OCI-LY7 (cell line): ENCODE measurements at regions not wholly inside any gene's neighbourhood (a gene's known extent, or its start where the extent isn't known, plus 50 kb on each side); places are given as distances from the start of the nearest gene placed in this dataset.
"Not testable (repeated sequence)": the region's sequence is repeated elsewhere in the genome, so short reads cannot be mapped to it uniquely, and the experiment has no call there.

Experiments used
- BruUV-seq: library from RNA; stranded (reverse); fragments of 400-500 nt; replicated peaks from 2 replicates; lab custom pipeline; 2021; lab: Mats Ljungman, UMichigan
- CTCF ChIA-PET: fragments of 300-600 bp; sonication (Branson Sonifier 250); formaldehyde crosslinking; loops from one replicate; lab custom pipeline; 2022; ENCODE audit warnings: antibody characterized with exemption; ENCODE audit not compliant: unreplicated experiment; lab: Charles Lee
- POLR2A ChIA-PET: fragments of 300-600 bp; sonication (Branson Sonifier 250); formaldehyde crosslinking; loops from one replicate; lab custom pipeline; 2022; ENCODE audit warnings: antibody characterized with exemption; lab: Charles Lee
- DNase-seq: peaks from one replicate; pipeline ENCODE4 v3.0.0-alpha.2; 2015; ENCODE audit warnings: low spot score
- H2AFZ ChIP-seq: fragments of 200-600 bp; sonication (generic), shearing (Covaris generic); 2 replicates; pipeline ENCODE4 v1.6.1; 2014; ENCODE audit warnings: mild to moderate bottlenecking, antibody characterized with exemption, low read length, moderate library complexity
- H3K27ac ChIP-seq: fragments of 200-600 bp; sonication (generic); 2 replicates; pipeline ENCODE4 v1.5.1; 2014; ENCODE audit warnings: mixed run types, low read depth, mild to moderate bottlenecking, moderate library complexity, low read length, inconsistent platforms; ENCODE audit not compliant: poor library complexity, severe bottlenecking
- H3K36me3 ChIP-seq: fragments of 200-600 bp; sonication (generic); 2 replicates; pipeline ENCODE4 v1.6.1; 2014; ENCODE audit warnings: mild to moderate bottlenecking, antibody characterized with exemption, low read length, moderate library complexity, mixed read lengths; ENCODE audit not compliant: insufficient read depth
- H3K4me1 ChIP-seq: fragments of 200-600 bp; sonication (generic); 2 replicates; pipeline ENCODE4 v1.5.1; 2014; ENCODE audit warnings: mild to moderate bottlenecking, low read length; ENCODE audit not compliant: insufficient read depth, poor library complexity, severe bottlenecking
- H3K4me2 ChIP-seq: fragments of 200-600 bp; sonication (generic); 2 replicates; pipeline ENCODE4 v1.6.1; 2014; ENCODE audit warnings: mild to moderate bottlenecking, low read length
- H3K4me3 ChIP-seq: fragments of 200-600 bp; sonication (generic); 2 replicates; pipeline ENCODE4 v1.5.1; 2014; ENCODE audit warnings: mild to moderate bottlenecking, low read depth, low read length; ENCODE audit not compliant: poor library complexity, severe bottlenecking
- H3K79me2 ChIP-seq: fragments of 200-600 bp; sonication (generic); 2 replicates; pipeline ENCODE4 v1.6.1; 2016; ENCODE audit warnings: low read depth, mild to moderate bottlenecking, low read length, moderate library complexity, mixed read lengths; ENCODE audit not compliant: insufficient read depth
- H3K9me2 ChIP-seq: fragments of 200-600 bp; sonication (generic); 2 replicates; pipeline ENCODE4 v1.6.1; 2016; ENCODE audit warnings: mild to moderate bottlenecking, low read length, mixed read lengths; ENCODE audit not compliant: insufficient read depth
- H3K9me3 ChIP-seq: fragments of 200-600 bp; sonication (generic); 2 replicates; pipeline ENCODE4 v1.6.1; 2014; ENCODE audit warnings: mild to moderate bottlenecking, mixed run types, low read length, mixed read lengths
- H4K20me1 ChIP-seq: fragments of 200-600 bp; sonication (generic); 2 replicates; pipeline ENCODE4 v1.6.1; 2014; ENCODE audit warnings: mild to moderate bottlenecking, antibody characterized with exemption, low read length, moderate library complexity, mixed read lengths; ENCODE audit not compliant: insufficient read depth
- EZH2phosphoT487 ChIP-seq: fragments of 200-600 bp; sonication (generic); IDR thresholded peaks from 2 replicates; pipeline ENCODE4 v1.6.1; 2018; ENCODE audit warnings: low read depth, borderline replicate concordance, mild to moderate bottlenecking, mixed run types, antibody characterized with exemption, low read length, moderate library complexity, mixed read lengths
- intact Hi-C: fragments of 100-400 bp; cut with micrococcal nuclease; formaldehyde crosslinking; loops from one replicate; pipeline ENCODE4 v1.10.0; 2022; ENCODE audit not compliant: unreplicated experiment
- TF ChIP-seq, protein P1 (sequence below): fragments of 200-600 bp; sonication (generic); conservative IDR thresholded peaks from 2 replicates; pipeline ENCODE4 v1.5.1; 2014; ENCODE audit warnings: mild to moderate bottlenecking, antibody characterized with exemption, low read length, moderate library complexity, mixed read lengths

DNA sequence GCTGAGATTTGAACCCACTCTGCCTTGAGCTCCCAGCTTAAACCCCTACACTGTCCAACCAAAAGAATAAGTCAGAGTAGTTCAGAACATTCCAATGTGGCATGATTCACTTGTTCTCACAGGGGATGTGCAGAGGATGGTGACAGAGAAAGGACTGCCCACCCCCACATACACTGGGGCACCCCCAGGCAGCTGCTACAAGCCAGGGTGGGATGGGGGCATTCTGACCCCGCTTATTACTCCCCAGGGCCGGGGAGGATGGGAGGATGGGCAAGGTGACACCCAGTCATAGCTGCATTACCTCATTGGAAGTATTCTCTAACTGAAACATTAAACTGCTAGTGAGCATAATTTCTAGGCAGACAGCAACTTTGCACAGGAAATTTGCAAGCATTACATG, 126.0 kb upstream of the PRR20G start:
- POLR2A ChIA-PET = no interaction called here
- TF ChIP-seq, protein P1, sequence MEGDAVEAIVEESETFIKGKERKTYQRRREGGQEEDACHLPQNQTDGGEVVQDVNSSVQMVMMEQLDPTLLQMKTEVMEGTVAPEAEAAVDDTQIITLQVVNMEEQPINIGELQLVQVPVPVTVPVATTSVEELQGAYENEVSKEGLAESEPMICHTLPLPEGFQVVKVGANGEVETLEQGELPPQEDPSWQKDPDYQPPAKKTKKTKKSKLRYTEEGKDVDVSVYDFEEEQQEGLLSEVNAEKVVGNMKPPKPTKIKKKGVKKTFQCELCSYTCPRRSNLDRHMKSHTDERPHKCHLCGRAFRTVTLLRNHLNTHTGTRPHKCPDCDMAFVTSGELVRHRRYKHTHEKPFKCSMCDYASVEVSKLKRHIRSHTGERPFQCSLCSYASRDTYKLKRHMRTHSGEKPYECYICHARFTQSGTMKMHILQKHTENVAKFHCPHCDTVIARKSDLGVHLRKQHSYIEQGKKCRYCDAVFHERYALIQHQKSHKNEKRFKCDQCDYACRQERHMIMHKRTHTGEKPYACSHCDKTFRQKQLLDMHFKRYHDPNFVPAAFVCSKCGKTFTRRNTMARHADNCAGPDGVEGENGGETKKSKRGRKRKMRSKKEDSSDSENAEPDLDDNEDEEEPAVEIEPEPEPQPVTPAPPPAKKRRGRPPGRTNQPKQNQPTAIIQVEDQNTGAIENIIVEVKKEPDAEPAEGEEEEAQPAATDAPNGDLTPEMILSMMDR = no peak
- TF ChIP-seq EZH2phosphoT487 = no peak
- Histone ChIP-seq H3K27ac (no peak overlapping the region), H3K79me2 (no peaks in the 10 kb centered on the region), H3K4me1 (no peaks in the 10 kb centered on the region), H3K9me3 (no peaks in the 10 kb centered on the region), H2AFZ (no peak overlapping the region), H3K4me2 (no peak overlapping the region), H3K4me3 (no peak overlapping the region), H4K20me1 (no peaks in the 10 kb centered on the region), H3K36me3 (no peaks in the 10 kb centered on the region), H3K9me2 (no peaks in the 10 kb centered on the region)
- intact Hi-C loops = no loop called here
- CTCF ChIA-PET = no interaction called here
- BruUV-seq = no TSS peak
- DNase-seq = no peak

- DNase-seq = no peak
- Histone ChIP-seq H3K79me2 (no peaks in the 10 kb centered on the region), H2AFZ (no peak overlapping the region), H3K9me2 (no peaks in the 10 kb centered on the region), H3K27ac (no peak overlapping the region), H3K4me2 (no peak overlapping the region), H3K9me3 (no peaks in the 10 kb centered on the region), H3K4me3 (no peak overlapping the region), H3K36me3 (no peaks in the 10 kb centered on the region), H3K4me1 (no peaks in the 10 kb centered on the region), H4K20me1 (no peaks in the 10 kb centered on the region)
- intact Hi-C loops = no loop called here
- ChIA-PET POLR2A (no interaction called here), CTCF (no interaction called here)
- BruUV-seq = no TSS peak
- TF ChIP-seq, protein P1 = no peak
- TF ChIP-seq EZH2phosphoT487 = no peak
Measured at GRCh38 chr3:127413318-127413673, 125.5 kb upstream of the PRR20G start.

GRCh38 chr3:127412578-127413317, 124.9 kb upstream of the PRR20G start:
- Histone ChIP-seq H3K79me2 (no peaks in the 10 kb centered on the region), H3K9me3 (no peaks in the 10 kb centered on the region), H3K4me1 (no peaks in the 10 kb centered on the region), H3K27ac (no peak overlapping the region), H3K4me2 (no peak overlapping the region), H3K36me3 (no peaks in the 10 kb centered on the region), H2AFZ (no peak overlapping the region), H4K20me1 (no peaks in the 10 kb centered on the region), H3K4me3 (no peak overlapping the region), H3K9me2 (no peaks in the 10 kb centered on the region)
- CTCF ChIA-PET = no interaction called here
- no TSS peak for BruUV-seq
- TF ChIP-seq EZH2phosphoT487 = no peak
- DNase-seq = no peak
- intact Hi-C loops = no loop called here
- POLR2A ChIA-PET = no interaction called here

- H3K9me2 ChIP-seq, CTCF ChIA-PET, H2AFZ ChIP-seq, H3K4me1 ChIP-seq, POLR2A ChIA-PET, DNase-seq, H3K27ac ChIP-seq, H3K79me2 ChIP-seq, H3K9me3 ChIP-seq, H4K20me1 ChIP-seq, H3K4me3 ChIP-seq, intact Hi-C loops, BruUV-seq, H3K36me3 ChIP-seq, H3K4me2 ChIP-seq: not testable (repeated sequence)
Measured at GRCh38 chr3:127411875-127412274, 124.0 kb upstream of the PRR20G start.
